ENCODE measurements at regions not wholly inside any gene's neighbourhood (a gene's known extent, or its start where the extent isn't known, plus 50 kb on each side); places are given as distances from the start of the nearest gene placed in this dataset.

DNA sequence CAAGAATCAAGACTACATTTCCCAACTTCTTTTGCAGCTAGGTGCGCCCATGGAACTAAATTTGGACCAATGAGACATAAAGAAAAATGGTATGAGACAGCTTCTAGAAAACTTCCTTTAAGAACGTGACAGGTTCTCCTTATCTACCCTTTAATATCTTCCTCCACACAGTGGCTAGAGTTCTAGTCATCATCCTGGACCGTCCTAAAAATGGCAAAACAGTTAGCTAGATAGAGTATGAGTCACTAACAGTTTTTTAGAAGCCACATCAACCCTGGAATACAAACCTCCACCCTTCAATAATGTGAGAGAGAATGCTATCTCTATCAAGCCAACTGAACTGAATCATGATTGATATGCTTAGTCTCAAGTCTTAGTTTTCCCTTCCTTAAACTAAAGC is 267.9 kb upstream of the SLC7A11 start:
- TF ChIP-seq, protein P1, sequence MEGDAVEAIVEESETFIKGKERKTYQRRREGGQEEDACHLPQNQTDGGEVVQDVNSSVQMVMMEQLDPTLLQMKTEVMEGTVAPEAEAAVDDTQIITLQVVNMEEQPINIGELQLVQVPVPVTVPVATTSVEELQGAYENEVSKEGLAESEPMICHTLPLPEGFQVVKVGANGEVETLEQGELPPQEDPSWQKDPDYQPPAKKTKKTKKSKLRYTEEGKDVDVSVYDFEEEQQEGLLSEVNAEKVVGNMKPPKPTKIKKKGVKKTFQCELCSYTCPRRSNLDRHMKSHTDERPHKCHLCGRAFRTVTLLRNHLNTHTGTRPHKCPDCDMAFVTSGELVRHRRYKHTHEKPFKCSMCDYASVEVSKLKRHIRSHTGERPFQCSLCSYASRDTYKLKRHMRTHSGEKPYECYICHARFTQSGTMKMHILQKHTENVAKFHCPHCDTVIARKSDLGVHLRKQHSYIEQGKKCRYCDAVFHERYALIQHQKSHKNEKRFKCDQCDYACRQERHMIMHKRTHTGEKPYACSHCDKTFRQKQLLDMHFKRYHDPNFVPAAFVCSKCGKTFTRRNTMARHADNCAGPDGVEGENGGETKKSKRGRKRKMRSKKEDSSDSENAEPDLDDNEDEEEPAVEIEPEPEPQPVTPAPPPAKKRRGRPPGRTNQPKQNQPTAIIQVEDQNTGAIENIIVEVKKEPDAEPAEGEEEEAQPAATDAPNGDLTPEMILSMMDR (IDR thresholded peaks at IDR 0.05), result no peak
- H3K4me1 ChIP-seq (ENCODE audit: control insufficient read depth in 1 of 2, insufficient read depth in 1 of 2, low read depth in 1 of 2, low read length in 1 of 2), result no peaks in the 10 kb centered on the region

DNA sequence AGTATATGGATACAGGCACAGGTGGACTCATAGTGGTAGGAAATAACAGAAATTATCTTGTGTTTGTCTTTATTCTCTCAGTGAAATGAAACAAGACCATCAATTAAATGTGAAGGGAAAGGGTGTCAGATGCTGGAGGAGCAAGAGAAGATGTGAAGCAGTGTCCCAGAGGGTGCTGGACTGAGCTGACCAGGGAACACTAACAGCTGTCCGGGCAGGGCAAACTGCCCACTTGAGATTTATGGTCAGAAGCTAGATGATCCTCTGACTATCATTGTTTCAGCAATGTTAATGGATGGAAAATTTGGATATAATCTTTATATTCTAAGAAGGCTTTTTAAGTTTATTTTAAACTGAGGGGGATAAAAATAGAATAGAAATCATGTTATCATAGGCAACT is 267.2 kb upstream of the SLC7A11 start:
- H3K4me3 ChIP-seq (ENCODE audit: low read depth in 1 of 2, low read length in 1 of 2), result no peak overlapping the region
- H3K27me3 ChIP-seq, result peaks cover 47% of the 10 kb centered on the region
- TF ChIP-seq, protein P1 (IDR thresholded peaks at IDR 0.05), result no peak
- no peaks in the 10 kb centered on the region for H3K9me3 ChIP-seq
- H3K36me3 ChIP-seq, result no peaks in the 10 kb centered on the region
- no peaks in the 10 kb centered on the region for H3K4me1 ChIP-seq (ENCODE audit: control insufficient read depth in 1 of 2, insufficient read depth in 1 of 2, low read depth in 1 of 2, low read length in 1 of 2)
- H3K27ac ChIP-seq, result no peak overlapping the region

More for the DNA sequence above, 267.9 kb upstream of the SLC7A11 start:
- H3K27ac ChIP-seq, result no peak overlapping the region
- no peaks in the 10 kb centered on the region for H3K9me3 ChIP-seq
- H3K36me3 ChIP-seq, result no peaks in the 10 kb centered on the region
- no peak overlapping the region for H3K4me3 ChIP-seq (ENCODE audit: low read depth in 1 of 2, low read length in 1 of 2)
- peaks cover 47% of the 10 kb centered on the region for H3K27me3 ChIP-seq

DNA sequence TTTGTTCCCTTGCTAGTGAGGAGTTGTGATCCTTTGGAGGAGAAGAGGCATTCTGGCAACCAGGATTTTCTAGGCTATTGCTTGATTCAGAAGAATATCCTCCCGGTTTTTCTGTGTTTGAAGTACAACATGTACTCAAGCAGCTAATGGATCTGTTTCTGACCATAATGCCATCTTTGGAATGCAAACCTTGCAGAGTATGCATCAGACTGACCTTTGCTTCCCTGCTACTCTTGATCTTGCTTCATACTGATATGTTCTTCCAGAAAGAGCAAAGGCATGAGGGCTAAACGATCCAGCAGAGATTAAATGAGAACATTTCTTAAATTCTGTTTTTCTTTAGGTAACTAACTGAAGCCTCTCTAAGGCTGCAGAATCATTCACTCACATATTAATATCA is 265.4 kb upstream of the SLC7A11 start:
- H3K27ac ChIP-seq, result no peak overlapping the region
- TF ChIP-seq, protein P1 (IDR thresholded peaks at IDR 0.05), result no peak

DNA sequence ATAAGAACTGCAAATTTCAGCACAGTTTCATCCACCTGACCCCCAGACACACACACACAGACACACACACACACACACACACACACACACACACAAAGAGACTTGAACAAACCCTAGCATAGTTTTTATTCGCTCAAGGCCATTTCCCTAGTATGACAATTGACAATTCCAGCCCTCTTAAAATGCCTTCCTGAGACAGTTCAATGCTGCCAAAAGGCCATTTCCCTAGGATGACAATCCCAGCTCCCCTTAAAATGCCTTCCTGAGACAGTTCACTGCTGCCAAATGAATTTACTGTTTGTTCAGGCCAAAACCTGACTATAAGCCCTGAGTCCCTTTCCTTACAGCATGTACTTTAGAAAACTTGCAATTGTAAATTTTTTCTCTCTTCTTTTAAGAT is 259.5 kb upstream of the SLC7A11 start:
- H3K9me3 ChIP-seq, result no peaks in the 10 kb centered on the region
- H3K4me3 ChIP-seq (ENCODE audit: low read depth in 1 of 2, low read length in 1 of 2), result no peak overlapping the region
- H3K4me1 ChIP-seq (ENCODE audit: control insufficient read depth in 1 of 2, insufficient read depth in 1 of 2, low read depth in 1 of 2, low read length in 1 of 2), result no peaks in the 10 kb centered on the region
- TF ChIP-seq, protein P1 (IDR thresholded peaks at IDR 0.05), result no peak
- no peak overlapping the region for H3K27ac ChIP-seq
- no peaks in the 10 kb centered on the region for H3K36me3 ChIP-seq
- H3K27me3 ChIP-seq, result no peaks in the 10 kb centered on the region

More for the DNA sequence above, 265.4 kb upstream of the SLC7A11 start:
- H3K4me3 ChIP-seq (ENCODE audit: low read depth in 1 of 2, low read length in 1 of 2), result no peak overlapping the region
- H3K9me3 ChIP-seq, result no peaks in the 10 kb centered on the region
- no peaks in the 10 kb centered on the region for H3K4me1 ChIP-seq (ENCODE audit: control insufficient read depth in 1 of 2, insufficient read depth in 1 of 2, low read depth in 1 of 2, low read length in 1 of 2)
- H3K36me3 ChIP-seq, result no peaks in the 10 kb centered on the region
- peaks cover 45% of the 10 kb centered on the region for H3K27me3 ChIP-seq

DNA sequence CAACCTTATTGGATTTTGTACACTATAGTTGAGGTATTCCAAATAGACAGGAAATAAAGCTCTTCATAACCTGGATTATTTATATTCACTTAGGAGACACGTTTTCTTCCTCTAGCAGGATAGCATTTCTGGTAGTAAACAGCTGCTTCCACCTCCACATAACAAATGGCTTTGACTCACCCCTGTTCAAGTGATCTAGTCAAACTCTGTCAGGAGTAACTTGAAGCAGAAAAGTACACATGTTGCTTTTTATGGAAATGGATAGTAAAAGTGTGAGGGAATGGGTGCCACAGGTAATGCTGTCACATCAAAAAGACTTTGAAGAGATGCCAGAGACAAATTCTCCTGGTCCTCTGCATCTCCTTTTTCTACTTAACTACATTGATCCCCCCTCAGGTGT is 258.7 kb upstream of the SLC7A11 start:
- Histone ChIP-seq H3K27me3 (no peaks in the 10 kb centered on the region), H3K4me3 (ENCODE audit: low read depth in 1 of 2, low read length in 1 of 2) (no peak overlapping the region), H3K9me3 (no peaks in the 10 kb centered on the region), H3K36me3 (no peaks in the 10 kb centered on the region), H3K27ac (no peak overlapping the region), H3K4me1 (ENCODE audit: control insufficient read depth in 1 of 2, insufficient read depth in 1 of 2, low read depth in 1 of 2, low read length in 1 of 2) (no peaks in the 10 kb centered on the region)
- TF ChIP-seq, protein P1 (IDR thresholded peaks at IDR 0.05), result no peak

DNA sequence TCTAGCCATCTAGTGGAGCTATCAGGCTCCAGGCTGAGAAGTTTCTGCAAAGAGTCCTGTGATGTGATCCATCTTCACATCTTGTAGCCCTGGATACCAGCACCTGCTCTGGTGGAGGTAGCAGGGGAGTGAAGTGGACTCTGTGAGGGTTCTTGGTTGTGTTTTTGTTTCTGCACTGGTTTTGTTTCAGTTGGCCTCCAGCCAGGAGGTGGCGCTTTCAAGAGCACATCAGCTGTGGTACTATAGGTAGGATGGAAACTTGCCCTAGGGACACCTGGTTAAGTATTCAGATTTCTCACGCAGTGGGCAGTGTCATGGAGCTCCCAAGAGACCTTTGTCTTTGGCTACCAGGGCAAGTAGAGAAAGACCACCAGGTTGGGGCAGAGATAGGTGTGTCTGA is 257.5 kb upstream of the SLC7A11 start:
- TF ChIP-seq, protein P1 (IDR thresholded peaks at IDR 0.05), result no peak
- Histone ChIP-seq H3K27me3 (no peaks in the 10 kb centered on the region), H3K36me3 (no peaks in the 10 kb centered on the region), H3K4me1 (ENCODE audit: control insufficient read depth in 1 of 2, insufficient read depth in 1 of 2, low read depth in 1 of 2, low read length in 1 of 2) (no peaks in the 10 kb centered on the region), H3K9me3 (no peaks in the 10 kb centered on the region), H3K4me3 (ENCODE audit: low read depth in 1 of 2, low read length in 1 of 2) (no peak overlapping the region), H3K27ac (no peak overlapping the region)
